ENCODE measurements at regions not wholly inside any gene's neighbourhood (a gene's known extent, or its start where the extent isn't known, plus 50 kb on each side); places are given as distances from the start of the nearest gene placed in this dataset.
"Not testable (repeated sequence)": the region's sequence is repeated elsewhere in the genome, so short reads cannot be mapped to it uniquely, and the experiment has no call there.

DNA sequence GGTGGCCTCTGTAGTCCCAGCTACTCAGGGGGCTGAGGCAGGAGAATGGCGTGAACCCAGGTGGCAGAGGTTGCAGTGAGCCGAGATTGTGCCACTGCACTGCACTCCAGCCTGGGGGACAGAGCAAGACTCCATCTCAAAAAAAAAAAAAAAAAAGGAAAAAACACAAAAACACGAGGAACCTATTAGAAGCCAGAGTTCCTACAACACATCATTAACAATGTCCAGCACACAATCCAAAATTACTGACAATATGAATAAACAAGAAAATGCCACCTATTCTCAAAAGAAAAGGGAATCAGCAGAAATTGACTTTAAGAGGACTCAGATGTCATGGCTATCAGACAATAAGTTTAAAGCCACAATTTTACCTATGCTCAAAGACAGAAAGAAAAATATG lies 57.3 kb upstream of the HS3ST3A1 start:
- H3K4me1 ChIP-seq (ENCODE audit: insufficient read depth, low read length, poor library complexity, severe bottlenecking); H3K36me3 ChIP-seq (ENCODE audit: insufficient read depth, low read length, poor library complexity, severe bottlenecking); H3K27me3 ChIP-seq (replicated peaks; ENCODE audit: insufficient read depth, low read depth, low read length, poor library complexity); CTCF ChIA-PET; POLR2A ChIA-PET (ENCODE audit: low non-redundant PET); H3K4me3 ChIP-seq (ENCODE audit: low read depth, low read length, poor library complexity, severe bottlenecking); intact Hi-C loops (cut with micrococcal nuclease; ENCODE audit: unreplicated experiment); BruUV-seq (replicated peaks); H3K27ac ChIP-seq (ENCODE audit: low read depth, low read length, poor library complexity, severe bottlenecking); DNase-seq (ENCODE audit: low spot score): not testable (repeated sequence)
- H3K9me3 ChIP-seq (ENCODE audit: low read depth, low read length, poor library complexity, severe bottlenecking), result peaks cover 14% of the 10 kb centered on the region

DNA sequence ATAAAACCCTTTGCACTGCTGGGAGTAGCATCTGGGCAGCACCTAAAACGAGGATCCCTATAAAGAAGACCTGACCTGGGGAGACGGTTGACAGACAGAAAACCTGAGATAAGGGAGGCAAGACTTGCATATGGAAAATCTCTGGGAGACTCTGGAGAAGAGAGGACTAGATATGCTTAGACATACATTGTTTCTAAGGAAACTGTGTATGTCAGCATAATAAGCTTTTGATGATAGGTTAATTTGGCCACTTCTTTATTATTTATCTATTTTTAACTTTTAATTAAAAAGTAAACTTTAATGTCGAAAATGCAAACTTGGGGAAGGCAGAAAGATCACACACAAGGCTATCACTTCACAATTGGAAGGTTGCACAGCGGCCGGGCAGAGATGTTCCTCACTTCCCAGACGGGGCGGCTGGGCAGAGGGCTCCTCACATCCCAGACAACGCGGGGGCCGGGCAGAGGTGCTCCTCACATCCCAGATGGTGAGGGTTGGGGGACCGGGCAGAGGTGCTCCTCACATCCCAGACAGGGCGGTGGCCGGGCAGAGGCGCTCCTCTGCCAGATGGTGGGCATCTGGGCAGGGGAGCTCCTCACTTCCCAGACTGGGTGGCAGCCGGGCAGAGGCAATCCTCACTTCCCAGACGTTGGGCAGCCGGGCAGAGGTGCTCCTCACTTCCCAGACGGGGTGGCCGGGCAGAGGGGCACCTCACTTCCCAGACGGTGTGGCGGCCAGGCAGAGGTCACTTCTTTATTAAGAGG lies 64.3 kb upstream of the HS3ST3A1 start:
- no TSS peak for BruUV-seq (replicated peaks)
- DNase-seq (ENCODE audit: low spot score), result no peak
- POLR2A ChIA-PET (ENCODE audit: low non-redundant PET), result no interaction called here
- Histone ChIP-seq H3K27ac (ENCODE audit: low read depth, low read length, poor library complexity, severe bottlenecking) (no peak overlapping the region), H3K4me3 (ENCODE audit: low read depth, low read length, poor library complexity, severe bottlenecking) (no peak overlapping the region), H3K9me3 (ENCODE audit: low read depth, low read length, poor library complexity, severe bottlenecking) (peaks cover 25% of the 10 kb centered on the region), H3K4me1 (ENCODE audit: insufficient read depth, low read length, poor library complexity, severe bottlenecking) (no peaks in the 10 kb centered on the region), H3K36me3 (ENCODE audit: insufficient read depth, low read length, poor library complexity, severe bottlenecking) (no peaks in the 10 kb centered on the region), H3K27me3 (replicated peaks; ENCODE audit: insufficient read depth, low read depth, low read length, poor library complexity) (no peaks in the 10 kb centered on the region)
- no peak for TF ChIP-seq EZH2 (IDR thresholded peaks at IDR 0.05; ENCODE audit: borderline replicate concordance, low read depth, low read length, poor library complexity, severe bottlenecking)
- TF ChIP-seq, protein P1, sequence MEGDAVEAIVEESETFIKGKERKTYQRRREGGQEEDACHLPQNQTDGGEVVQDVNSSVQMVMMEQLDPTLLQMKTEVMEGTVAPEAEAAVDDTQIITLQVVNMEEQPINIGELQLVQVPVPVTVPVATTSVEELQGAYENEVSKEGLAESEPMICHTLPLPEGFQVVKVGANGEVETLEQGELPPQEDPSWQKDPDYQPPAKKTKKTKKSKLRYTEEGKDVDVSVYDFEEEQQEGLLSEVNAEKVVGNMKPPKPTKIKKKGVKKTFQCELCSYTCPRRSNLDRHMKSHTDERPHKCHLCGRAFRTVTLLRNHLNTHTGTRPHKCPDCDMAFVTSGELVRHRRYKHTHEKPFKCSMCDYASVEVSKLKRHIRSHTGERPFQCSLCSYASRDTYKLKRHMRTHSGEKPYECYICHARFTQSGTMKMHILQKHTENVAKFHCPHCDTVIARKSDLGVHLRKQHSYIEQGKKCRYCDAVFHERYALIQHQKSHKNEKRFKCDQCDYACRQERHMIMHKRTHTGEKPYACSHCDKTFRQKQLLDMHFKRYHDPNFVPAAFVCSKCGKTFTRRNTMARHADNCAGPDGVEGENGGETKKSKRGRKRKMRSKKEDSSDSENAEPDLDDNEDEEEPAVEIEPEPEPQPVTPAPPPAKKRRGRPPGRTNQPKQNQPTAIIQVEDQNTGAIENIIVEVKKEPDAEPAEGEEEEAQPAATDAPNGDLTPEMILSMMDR (conservative IDR thresholded peaks at IDR 0.05; ENCODE audit: low read depth, low read length), result no peak
- CTCF ChIA-PET, result no interaction called here
- intact Hi-C loops (cut with micrococcal nuclease; ENCODE audit: unreplicated experiment), result no loop called here

DNA sequence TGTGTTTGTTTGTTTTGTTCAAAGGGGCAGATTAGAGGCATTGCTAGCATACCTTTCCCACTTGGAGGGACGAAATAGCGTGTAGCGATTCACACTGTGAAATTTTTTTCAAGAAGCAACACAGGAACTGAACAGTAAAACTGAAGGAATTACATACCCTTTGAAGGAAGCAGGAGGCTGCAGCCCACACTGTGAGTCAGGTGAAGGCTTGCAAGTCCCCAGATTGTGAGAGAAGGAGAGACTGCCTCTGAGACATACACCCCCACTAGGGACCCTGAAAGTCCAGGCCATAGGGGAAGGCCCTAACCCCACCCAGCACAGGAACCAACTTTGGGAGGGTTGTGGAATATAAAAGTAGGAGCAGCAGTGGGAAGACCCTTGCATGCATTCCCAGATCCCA lies 69.6 kb upstream of the HS3ST3A1 start:
- DNase-seq (ENCODE audit: low spot score), result no peak
- POLR2A ChIA-PET (ENCODE audit: low non-redundant PET), result no interaction called here
- H3K27me3 ChIP-seq (replicated peaks; ENCODE audit: insufficient read depth, low read depth, low read length, poor library complexity), result no peaks in the 10 kb centered on the region

More for the DNA sequence above, 69.6 kb upstream of the HS3ST3A1 start:
- no peaks in the 10 kb centered on the region for H3K36me3 ChIP-seq (ENCODE audit: insufficient read depth, low read length, poor library complexity, severe bottlenecking)
- H3K9me3 ChIP-seq (ENCODE audit: low read depth, low read length, poor library complexity, severe bottlenecking), result peaks cover 33% of the 10 kb centered on the region
- no peak overlapping the region for H3K27ac ChIP-seq (ENCODE audit: low read depth, low read length, poor library complexity, severe bottlenecking)
- BruUV-seq (replicated peaks), result no TSS peak
- no peak overlapping the region for H3K4me3 ChIP-seq (ENCODE audit: low read depth, low read length, poor library complexity, severe bottlenecking)
- CTCF ChIA-PET, result no interaction called here
- H3K4me1 ChIP-seq (ENCODE audit: insufficient read depth, low read length, poor library complexity, severe bottlenecking), result no peaks in the 10 kb centered on the region
- TF ChIP-seq EZH2 (IDR thresholded peaks at IDR 0.05; ENCODE audit: borderline replicate concordance, low read depth, low read length, poor library complexity, severe bottlenecking), result no peak
- TF ChIP-seq, protein P1 (conservative IDR thresholded peaks at IDR 0.05; ENCODE audit: low read depth, low read length), result no peak
- intact Hi-C loops (cut with micrococcal nuclease; ENCODE audit: unreplicated experiment), result no loop called here

Data from A673 (cell line).